Small intestine (tissue), 7 donors: ENCODE measurements at regions not wholly inside any gene's neighbourhood (a gene's known extent, or its start where the extent isn't known, plus 50 kb on each side); places are given as distances from the start of the nearest gene placed in this dataset.

ENCODE experiments used
- DNase-seq, 2 donors: peaks; one replicate each; pipeline versions ENCODE4 v3.0.0 to v3.0.0-alpha.2; 2013
- FAIRE-seq: peaks from 2 replicates; lab custom pipeline; 2012; peaks lifted over from hg19 to GRCh38; lab: Jason Lieb, UNC
- H3K27ac ChIP-seq, 3 donors: one replicate each; pipeline ENCODE4 v1.5.1; 2013; ENCODE audit warnings: low read length in 2 of 3, mild to moderate bottlenecking in 2 of 3, control low read depth in 1 of 3, inconsistent platforms in 1 of 3, low read depth in 1 of 3, moderate library complexity in 1 of 3
- H3K27me3 ChIP-seq, 3 donors: one replicate each; pipeline ENCODE4 v1.6.1; 2013; ENCODE audit warnings: low read length in 3 of 3, inconsistent platforms in 1 of 3; ENCODE audit not compliant: control insufficient read depth in 3 of 3, insufficient read depth in 3 of 3
- H3K36me3 ChIP-seq, 3 donors: one replicate each; pipeline ENCODE4 v1.6.1; 2013; ENCODE audit warnings: low read length in 3 of 3, inconsistent platforms in 1 of 3, low read depth in 1 of 3, mild to moderate bottlenecking in 1 of 3, moderate library complexity in 1 of 3; ENCODE audit not compliant: control insufficient read depth in 3 of 3, insufficient read depth in 2 of 3
- H3K4me1 ChIP-seq, 3 donors: one replicate each; pipeline ENCODE4 v1.6.1; 2013; ENCODE audit warnings: low read length in 2 of 3, inconsistent platforms in 1 of 3, low read depth in 1 of 3, mild to moderate bottlenecking in 1 of 3, moderate library complexity in 1 of 3; ENCODE audit not compliant: control insufficient read depth in 3 of 3, insufficient read depth in 2 of 3
- H3K4me3 ChIP-seq, 3 donors: one replicate each; pipeline ENCODE4 v1.5.1; 2013; ENCODE audit warnings: low read length in 3 of 3, control low read depth in 1 of 3, inconsistent platforms in 1 of 3, low read depth in 1 of 3, mild to moderate bottlenecking in 1 of 3, moderate library complexity in 1 of 3
- H3K9me3 ChIP-seq, 2 donors: one replicate each; pipeline ENCODE4 v1.6.1; 2013; ENCODE audit warnings: low read depth in 1 of 2, low read length in 1 of 2; ENCODE audit not compliant: control insufficient read depth in 2 of 2, insufficient read depth in 1 of 2
- WGBS, 3 donors: extraction: QIAGEN DNeasy Blood & Tissue Kit; methylation state at CpG; one replicate each; pipeline ENCODE4 v1.1.7; 2013; 5-methylcytosine and 5-hydroxymethylcytosine counted together
- donor health status: healthy with polysubstance abuse.
- donor health status: control.
- donor health status: control.
- donor health status: Bipolar disorder and iron deficiency.
- donor health status: healthy.

- 78 to 80% (median 79%) methylated on average over 6 of the region's 6 CpGs for WGBS, 3 donors
- no peak for FAIRE-seq
- H3K4me1 ChIP-seq = no peaks in the 10 kb centered on the region
Observed at GRCh38 chr5:163773226-163773625, 267.8 kb downstream of the MAT2B start.

GRCh38 chr5:163789870-163790269 lies 284.5 kb downstream of the MAT2B start:
- H3K9me3 ChIP-seq = peaks cover 0 to 6% of the 10 kb centered on the region in 2 donors
- FAIRE-seq (no peak), DNase-seq (no peak)
- H3K27ac ChIP-seq = no peak overlapping the region
- no peaks in the 10 kb centered on the region for H3K4me1 ChIP-seq
- 55 to 73% (median 59%) methylated on average over 3 of the region's 3 CpGs for WGBS, 3 donors
- no peak overlapping the region for H3K4me3 ChIP-seq
- H3K36me3 ChIP-seq = no peaks in the 10 kb centered on the region
- no peaks in the 10 kb centered on the region for H3K27me3 ChIP-seq

More at GRCh38 chr5:163773226-163773625, 267.8 kb downstream of the MAT2B start:
- DNase-seq = no peak
- Histone ChIP-seq H3K27ac (no peak overlapping the region), H3K4me3 (no peak overlapping the region), H3K36me3 (no peaks in the 10 kb centered on the region), H3K9me3 (no peaks in the 10 kb centered on the region), H3K27me3 (no peaks in the 10 kb centered on the region)

- no peaks in the 10 kb centered on the region for H3K27me3 ChIP-seq
- no peak overlapping the region for H3K4me3 ChIP-seq
- H3K9me3 ChIP-seq = peaks cover 0 to 2% of the 10 kb centered on the region in 2 donors
- DNase-seq = no peak
- FAIRE-seq = no peak
- no peak overlapping the region for H3K27ac ChIP-seq
- no peaks in the 10 kb centered on the region for H3K4me1 ChIP-seq
- 74 to 78% (median 76%) methylated on average over 2 of the region's 2 CpGs for WGBS, 3 donors
- no peaks in the 10 kb centered on the region for H3K36me3 ChIP-seq
Observed at GRCh38 chr5:163790497-163790896, 285.1 kb downstream of the MAT2B start.

GRCh38 chr5:163794993-163795392 lies 289.6 kb downstream of the MAT2B start:
- no peak overlapping the region for H3K27ac ChIP-seq
- DNase-seq = no peak
- no peak overlapping the region for H3K4me3 ChIP-seq
- H3K27me3 ChIP-seq = no peaks in the 10 kb centered on the region
- H3K4me1 ChIP-seq = no peaks in the 10 kb centered on the region
- H3K9me3 ChIP-seq = no peaks in the 10 kb centered on the region
- WGBS, 3 donors = 83 to 97% (median 90%) methylated on average over 2 of the region's 2 CpGs
- no peak for FAIRE-seq
- no peaks in the 10 kb centered on the region for H3K36me3 ChIP-seq

GRCh38 chr5:163807781-163808180 lies 302.4 kb downstream of the MAT2B start:
- FAIRE-seq (no peak), DNase-seq (no peak)
- Histone ChIP-seq H3K27me3 (no peaks in the 10 kb centered on the region), H3K36me3 (no peaks in the 10 kb centered on the region), H3K9me3 (no peaks in the 10 kb centered on the region), H3K4me1 (no peaks in the 10 kb centered on the region), H3K27ac (no peak overlapping the region), H3K4me3 (no peak overlapping the region)
- WGBS, 3 donors = 65 to 81% (median 67%) methylated on average over 2 of the region's 2 CpGs

GRCh38 chr5:163809473-163809872 lies 304.1 kb downstream of the MAT2B start:
- Histone ChIP-seq H3K27me3 (no peaks in the 10 kb centered on the region), H3K4me1 (no peaks in the 10 kb centered on the region), H3K4me3 (no peak overlapping the region), H3K9me3 (no peaks in the 10 kb centered on the region), H3K27ac (no peak overlapping the region), H3K36me3 (no peaks in the 10 kb centered on the region)
- FAIRE-seq = no peak
- no peak for DNase-seq
- WGBS, 3 donors = 67 to 77% (median 72%) methylated on average over 5 of the region's 5 CpGs

- H3K36me3 ChIP-seq = no peaks in the 10 kb centered on the region
- FAIRE-seq = no peak
- H3K9me3 ChIP-seq = no peaks in the 10 kb centered on the region
- no peak overlapping the region for H3K4me3 ChIP-seq
- H3K4me1 ChIP-seq = no peaks in the 10 kb centered on the region
- no peak overlapping the region for H3K27ac ChIP-seq
- DNase-seq = peak in 1 of 2 donors; percentile 18
- no peaks in the 10 kb centered on the region for H3K27me3 ChIP-seq
- 51 to 72% (median 52%) methylated on average over 5 of the region's 5 CpGs for WGBS, 3 donors
Observed at GRCh38 chr5:163813900-163814299, 308.5 kb downstream of the MAT2B start.

GRCh38 chr5:163815240-163815791 lies 309.9 kb downstream of the MAT2B start:
- FAIRE-seq (no peak), DNase-seq (no peak)
- Histone ChIP-seq H3K4me1 (no peaks in the 10 kb centered on the region), H3K36me3 (no peaks in the 10 kb centered on the region), H3K9me3 (no peaks in the 10 kb centered on the region), H3K4me3 (no peak overlapping the region), H3K27ac (no peak overlapping the region), H3K27me3 (no peaks in the 10 kb centered on the region)

- no peak for FAIRE-seq
- no peaks in the 10 kb centered on the region for H3K27me3 ChIP-seq
- peaks cover 0 to 5% of the 10 kb centered on the region in 2 donors for H3K9me3 ChIP-seq
- no peaks in the 10 kb centered on the region for H3K4me1 ChIP-seq
- no peaks in the 10 kb centered on the region for H3K36me3 ChIP-seq
- H3K27ac ChIP-seq = no peak overlapping the region
- H3K4me3 ChIP-seq = no peak overlapping the region
- no peak for DNase-seq
- WGBS, 3 donors = 78 to 89% (median 79%) methylated on average over 1 of the region's 1 CpG
Observed at GRCh38 chr5:163821142-163821541, 315.7 kb downstream of the MAT2B start.
